K562 (cell line): ENCODE measurements at regions not wholly inside any gene's neighbourhood (a gene's known extent, or its start where the extent isn't known, plus 50 kb on each side); places are given as distances from the start of the nearest gene placed in this dataset.

Experiments used
- ATAC-seq: fragments of 200-7000 bp; cut with Tn5 transposase; 3 replicates; pipeline ENCODE4 v1.9.1; 2020; ENCODE audit warnings: moderate library complexity
- BruUV-seq: library from RNA; stranded (reverse); fragments of 400-500 nt; replicated peaks from 2 replicates; lab custom pipeline; 2021; lab: Mats Ljungman, UMichigan
- CTCF ChIA-PET: fragments of 300-600 bp; formaldehyde crosslinking; extraction: SDS; loops from one replicate; lab custom pipeline; 2021; ENCODE audit warnings: low intra/inter-chr PET ratio; lab: Yijun Ruan, JAX
- POLR2A ChIA-PET: fragments of 300-600, 350-650 bp; sonication (Branson Sonifier 250); formaldehyde crosslinking; extraction: SDS; loops from one replicate; lab custom pipeline; 2021; ENCODE audit warnings: antibody characterized with exemption, inconsistent platforms; lab: Yijun Ruan, JAX
- DNase-seq, 4 experiments: peaks; one replicate each; pipeline versions ENCODE4 v3.0.0 to v3.0.0-alpha.2; 2011 to 2018; ENCODE audit warnings: low spot score in 3 of 4, mixed read lengths in 3 of 4; ENCODE audit errors: extremely low read depth in 1 of 4
- FAIRE-seq: peaks from 2 replicates; lab custom pipeline; 2011; peaks lifted over from hg19 to GRCh38; lab: Jason Lieb, UNC
- H2AFZ ChIP-seq: 2 replicates; pipeline ENCODE4 v1.6.0; 2011; ENCODE audit warnings: low read depth, low read length, control low read depth, inconsistent platforms
- H3K27ac ChIP-seq: fragments of 200-600 bp; 3 replicates; pipeline ENCODE4 v1.8.0; 2011; ENCODE audit warnings: low read depth, mild to moderate bottlenecking, control low read depth, inconsistent platforms, low read length, moderate library complexity, mixed read lengths; ENCODE audit errors: extremely low read depth
- H3K27me3 ChIP-seq, 2 experiments: fragments of 300-600 bp in 1 of 2; 2 replicates in 1 of 2; 3 replicates in 1 of 2; pipeline versions ENCODE4 v1.6.0 to v1.8.0; 2011; ENCODE audit warnings: inconsistent platforms in 2 of 2, low read length in 2 of 2, mild to moderate bottlenecking in 1 of 2, mixed read lengths in 1 of 2, moderate library complexity in 1 of 2; ENCODE audit not compliant: control insufficient read depth in 2 of 2, insufficient read depth in 2 of 2
- H3K36me3 ChIP-seq: fragments of 300-600 bp; 3 replicates; pipeline ENCODE4 v1.8.0; 2011; ENCODE audit warnings: mild to moderate bottlenecking, low read length, inconsistent platforms; ENCODE audit not compliant: control insufficient read depth, insufficient read depth
- H3K4me1 ChIP-seq, 2 experiments: fragments of 200-600 bp in 1 of 2; replicated peaks in 1 of 2; 2 replicates in 1 of 2; 3 replicates in 1 of 2; pipeline versions ENCODE4 v1.5.1 to v1.8.0; 2011; ENCODE audit warnings: inconsistent platforms in 2 of 2, low read length in 2 of 2, mild to moderate bottlenecking in 1 of 2, mixed read lengths in 1 of 2, moderate library complexity in 1 of 2; ENCODE audit not compliant: control insufficient read depth in 2 of 2, insufficient read depth in 2 of 2
- H3K4me2 ChIP-seq: 2 replicates; pipeline ENCODE4 v1.6.1; 2011; ENCODE audit warnings: low read length, control low read depth, inconsistent platforms, mixed read lengths; ENCODE audit not compliant: insufficient read depth
- H3K4me3 ChIP-seq: fragments of 200-600 bp; sonication (generic), shearing (Covaris generic); 2 replicates; pipeline ENCODE4 v1.5.1; 2016; ENCODE audit warnings: control low read depth, inconsistent platforms
- H3K79me2 ChIP-seq: fragments of 200-600 bp; 3 replicates; pipeline ENCODE4 v1.8.0; 2011; ENCODE audit warnings: low read length, inconsistent platforms; ENCODE audit not compliant: control insufficient read depth, insufficient read depth
- H3K9ac ChIP-seq, 2 experiments: 2 replicates each; pipeline versions ENCODE4 v1.6.0 to v1.6.1; 2011; ENCODE audit warnings: low read depth in 2 of 2, low read length in 2 of 2, control low read depth in 1 of 2, inconsistent platforms in 1 of 2, mild to moderate bottlenecking in 1 of 2, mixed read lengths in 1 of 2; ENCODE audit not compliant: insufficient read depth in 1 of 2
- H3K9me1 ChIP-seq: one replicate; pipeline ENCODE4 v1.6.0; 2011; ENCODE audit warnings: inconsistent platforms, mild to moderate bottlenecking, low read length, moderate library complexity; ENCODE audit not compliant: control insufficient read depth, insufficient read depth
- H3K9me3 ChIP-seq: replicated peaks from 2 replicates; pipeline ENCODE4 v1.5.1; 2011; ENCODE audit warnings: low read depth, low read length, inconsistent platforms; ENCODE audit not compliant: control insufficient read depth, insufficient read depth
- H4K20me1 ChIP-seq: replicated peaks from 2 replicates; pipeline ENCODE4 v1.6.1; 2011; ENCODE audit warnings: low read length, inconsistent platforms, mixed read lengths; ENCODE audit not compliant: control insufficient read depth, insufficient read depth
- CXXC5 ChIP-seq: fragments of 250-450 bp; sonication (Bioruptor Pico); IDR thresholded peaks from 2 replicates; pipeline ENCODE4 v1.8.0; 2022; ENCODE audit warnings: inconsistent platforms, mild to moderate bottlenecking, moderate library complexity
- EHMT2 ChIP-seq: fragments of 450-650 bp; IDR thresholded peaks from 2 replicates; pipeline ENCODE4 v1.6.1; 2018; ENCODE audit warnings: antibody characterized with exemption
- GTF2A2 ChIP-seq: IDR thresholded peaks from 2 replicates; pipeline ENCODE4 v1.6.1; 2016; ENCODE audit warnings: mild to moderate bottlenecking, missing genetic modification characterization, missing compliant biosample characterization
- KLF16 ChIP-seq: IDR thresholded peaks from 2 replicates; pipeline ENCODE4 v1.6.1; 2016; ENCODE audit warnings: antibody characterized with exemption
- RUNX1 ChIP-seq: sonication (generic); IDR thresholded peaks from 2 replicates; pipeline ENCODE4 v1.6.1; 2016; ENCODE audit warnings: antibody characterized with exemption, low read depth
- SRSF9 ChIP-seq: fragments of 200-400 bp; formaldehyde crosslinking; IDR thresholded peaks from 2 replicates; pipeline ENCODE4 v1.6.1; 2017; ENCODE audit warnings: low read depth, low read length, borderline replicate concordance
- ZBTB1 ChIP-seq: sonication (generic); formaldehyde crosslinking; IDR thresholded peaks from 2 replicates; pipeline ENCODE4 v1.8.1; 2023; ENCODE audit warnings: missing genetic modification reagents, low read depth, mild to moderate bottlenecking, borderline replicate concordance
- ZNF695 ChIP-seq: fragments of 450-650 bp; formaldehyde crosslinking; IDR thresholded peaks from 2 replicates; pipeline ENCODE4 v1.4.0; 2020; ENCODE audit warnings: mild to moderate bottlenecking, moderate library complexity
- WGBS: fragments of 100-300 bp; shearing (Covaris generic); methylation state at CpG from one replicate; pipeline ENCODE4 v1.1.6; 2016; ENCODE audit warnings: low coverage, mixed read lengths; ENCODE audit not compliant: insufficient coverage; ENCODE audit errors: missing lambda C conversion rate; 5-methylcytosine and 5-hydroxymethylcytosine counted together
- in situ Hi-C: fragments of 300-500 bp; cut with MboI; formaldehyde crosslinking; loops from 4 replicates; pipeline ENCODE4 v1.15.0; 2018; ENCODE audit warnings: inconsistent platforms, mixed read lengths
- intact Hi-C: fragments of 100-400 bp; cut with micrococcal nuclease; formaldehyde crosslinking; loops from 2 replicates; pipeline ENCODE4 v1.14.2; 2022

DNA sequence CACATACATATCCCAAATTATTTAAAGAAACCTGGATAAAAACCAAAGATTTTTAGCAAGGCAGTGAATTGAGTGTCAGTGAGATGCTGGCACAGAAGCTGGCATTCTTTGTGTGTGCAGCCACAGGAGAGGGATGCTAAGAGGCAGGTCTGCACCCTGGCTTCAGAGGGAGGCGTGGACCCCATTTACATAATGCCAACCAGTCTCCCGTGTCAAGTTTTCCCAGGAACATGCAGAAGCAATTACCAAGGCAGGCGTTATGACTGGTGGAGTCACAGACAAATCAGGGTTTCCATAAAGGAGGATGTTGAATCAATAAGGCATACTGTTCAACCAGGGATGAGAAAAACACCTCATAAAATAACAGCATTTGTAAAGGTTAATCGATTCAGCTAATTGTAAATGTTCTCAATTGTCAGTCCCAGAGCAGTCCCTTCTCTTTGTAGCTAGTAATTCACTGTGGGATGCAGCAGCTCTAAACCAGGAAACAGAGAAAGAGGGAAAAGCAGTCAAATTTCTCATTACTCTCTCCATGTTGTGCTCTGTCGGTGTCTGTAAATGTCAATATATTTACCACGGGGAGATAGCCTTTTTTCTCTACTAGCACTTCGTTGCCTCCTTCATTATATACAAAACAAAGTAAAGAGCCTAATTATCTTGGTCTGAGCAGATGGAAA, 452.4 kb upstream of the GRAMD2B start:
- no peak overlapping the region for H3K27ac ChIP-seq
- under 1% methylated on average over 7 of the region's 7 CpGs for WGBS
- no TSS peak for BruUV-seq
- no peaks in the 10 kb centered on the region for H3K4me1 ChIP-seq
- H3K9me1 ChIP-seq, result no peaks in the 10 kb centered on the region
- no peaks in the 10 kb centered on the region for H3K36me3 ChIP-seq
- TF ChIP-seq ZBTB1 (CRISPR knock-in tag) (no peak), EHMT2 (no peak), ZNF695 (CRISPR knock-in tag) (no peak), GTF2A2 (tag) (no peak), RUNX1 (no peak), KLF16 (no peak), SRSF9 (no peak), CXXC5 (no peak)
- no peak overlapping the region for H3K9ac ChIP-seq
- no peaks in the 10 kb centered on the region for H4K20me1 ChIP-seq
- intact Hi-C loops, result no loop called here
- FAIRE-seq, result no peak
- CTCF ChIA-PET, result no interaction called here
- no peaks in the 10 kb centered on the region for H3K9me3 ChIP-seq
- ATAC-seq, result no peak
- H3K4me3 ChIP-seq, result no peak overlapping the region
- H3K79me2 ChIP-seq, result no peaks in the 10 kb centered on the region
- no peak overlapping the region for H2AFZ ChIP-seq
- POLR2A ChIA-PET, result no interaction called here
- H3K27me3 ChIP-seq, result no peaks in the 10 kb centered on the region
- DNase-seq, result no peak
- H3K4me2 ChIP-seq, result no peak overlapping the region
- in situ Hi-C loops, result no loop called here
